ENCODE measurements at regions not wholly inside any gene's neighbourhood (a gene's known extent, or its start where the extent isn't known, plus 50 kb on each side); places are given as distances from the start of the nearest gene placed in this dataset.

- no peak for DNase-seq
These were observed 180.2 kb downstream of the RND3 start for GRCh38 chr2:150307258-150307657.

GRCh38 chr2:150303281-150303680, 184.2 kb downstream of the RND3 start:
- no peak for DNase-seq

- DNase-seq = no peak
These were observed 188.7 kb downstream of the RND3 start for GRCh38 chr2:150298571-150299305.

GRCh38 chr2:150296770-150297546, 190.5 kb downstream of the RND3 start:
- DNase-seq = no peak

- DNase-seq = no peak
These were observed 191.9 kb downstream of the RND3 start for GRCh38 chr2:150295544-150295943.

GRCh38 chr2:150293771-150294170, 193.7 kb downstream of the RND3 start:
- no peak for DNase-seq

GRCh38 chr2:150292807-150293206, 194.7 kb downstream of the RND3 start:
- DNase-seq = no peak

GRCh38 chr2:150292192-150292591, 195.3 kb downstream of the RND3 start:
- no peak for DNase-seq

- no peak for DNase-seq
These were observed 200.6 kb downstream of the RND3 start for GRCh38 chr2:150286730-150287362.

- no peak for DNase-seq
These were observed 203.4 kb downstream of the RND3 start for GRCh38 chr2:150284116-150284515.

- no peak for DNase-seq
These were observed 204.6 kb downstream of the RND3 start for GRCh38 chr2:150282771-150283371.

- no peak for DNase-seq
These were observed 205.1 kb downstream of the RND3 start for GRCh38 chr2:150282357-150282756.

- no peak for DNase-seq
These were observed 207.2 kb downstream of the RND3 start for GRCh38 chr2:150280231-150280630.

- no peak for DNase-seq
These were observed 207.8 kb downstream of the RND3 start for GRCh38 chr2:150279686-150280085.

GRCh38 chr2:150276737-150277136, 210.7 kb downstream of the RND3 start:
- DNase-seq = no peak

- DNase-seq = no peak
These were observed 213.4 kb downstream of the RND3 start for GRCh38 chr2:150274108-150274507.

- DNase-seq = no peak
These were observed 215.3 kb downstream of the RND3 start for GRCh38 chr2:150271952-150272802.

- no peak for DNase-seq
These were observed 219.6 kb downstream of the RND3 start for GRCh38 chr2:150267651-150268415.

- no peak for DNase-seq
These were observed 220.5 kb downstream of the RND3 start for GRCh38 chr2:150266931-150267330.

GRCh38 chr2:150264442-150264841, 223.0 kb downstream of the RND3 start:
- DNase-seq = no peak

- DNase-seq = no peak
These were observed 225.8 kb downstream of the RND3 start for GRCh38 chr2:150261691-150262090.

- DNase-seq = no peak
These were observed 226.8 kb downstream of the RND3 start for GRCh38 chr2:150260636-150261035.
